HG02981 (cell line): ENCODE measurements at regions not wholly inside any gene's neighbourhood (a gene's known extent, or its start where the extent isn't known, plus 50 kb on each side); places are given as distances from the start of the nearest gene placed in this dataset.

Source experiments
- ATAC-seq: cut with Tn5 transposase; IDR thresholded peaks from one replicate; pipeline ENCODE4 v1.9.1; 2021; ENCODE audit warnings: mild to moderate bottlenecking, moderate library complexity; ENCODE audit not compliant: unreplicated experiment

GRCh38 chr9:21561502-21561901 lies 79.4 kb upstream of the IFNE start:
- ATAC-seq = no peak

- no peak for ATAC-seq
Observed at GRCh38 chr9:21564175-21564574, 82.1 kb upstream of the IFNE start.

- no peak for ATAC-seq
Observed at GRCh38 chr9:21565155-21565554, 83.0 kb upstream of the IFNE start.

- no peak for ATAC-seq
Observed at GRCh38 chr9:21567926-21568325, 85.8 kb upstream of the IFNE start.

GRCh38 chr9:21568484-21568883 lies 86.4 kb upstream of the IFNE start:
- ATAC-seq = no peak

GRCh38 chr9:21569721-21570120 lies 87.6 kb upstream of the IFNE start:
- no peak for ATAC-seq

GRCh38 chr9:21570643-21571275 lies 88.6 kb upstream of the IFNE start:
- ATAC-seq = no peak

- no peak for ATAC-seq
Observed at GRCh38 chr9:21574261-21574660, 92.1 kb upstream of the IFNE start.

GRCh38 chr9:21576331-21577189 lies 94.4 kb upstream of the IFNE start:
- ATAC-seq = peak; percentile 40

GRCh38 chr9:21579247-21579671 lies 97.1 kb upstream of the IFNE start:
- ATAC-seq = no peak

GRCh38 chr9:21579743-21580142 lies 97.6 kb upstream of the IFNE start:
- ATAC-seq = no peak

- ATAC-seq = no peak
Observed at GRCh38 chr9:21580636-21581378, 98.7 kb upstream of the IFNE start.

- no peak for ATAC-seq
Observed at GRCh38 chr9:21583628-21584377, 101.7 kb upstream of the IFNE start.

GRCh38 chr9:21584890-21585289 lies 102.8 kb upstream of the IFNE start:
- ATAC-seq = no peak

GRCh38 chr9:21585756-21586752 lies 103.9 kb upstream of the IFNE start:
- no peak for ATAC-seq

GRCh38 chr9:21589344-21590056 lies 107.4 kb upstream of the IFNE start:
- no peak for ATAC-seq

- no peak for ATAC-seq
Observed at GRCh38 chr9:21590058-21590996, 108.2 kb upstream of the IFNE start.
